ENCODE measurements at regions not wholly inside any gene's neighbourhood (a gene's known extent, or its start where the extent isn't known, plus 50 kb on each side); places are given as distances from the start of the nearest gene placed in this dataset.

DNA sequence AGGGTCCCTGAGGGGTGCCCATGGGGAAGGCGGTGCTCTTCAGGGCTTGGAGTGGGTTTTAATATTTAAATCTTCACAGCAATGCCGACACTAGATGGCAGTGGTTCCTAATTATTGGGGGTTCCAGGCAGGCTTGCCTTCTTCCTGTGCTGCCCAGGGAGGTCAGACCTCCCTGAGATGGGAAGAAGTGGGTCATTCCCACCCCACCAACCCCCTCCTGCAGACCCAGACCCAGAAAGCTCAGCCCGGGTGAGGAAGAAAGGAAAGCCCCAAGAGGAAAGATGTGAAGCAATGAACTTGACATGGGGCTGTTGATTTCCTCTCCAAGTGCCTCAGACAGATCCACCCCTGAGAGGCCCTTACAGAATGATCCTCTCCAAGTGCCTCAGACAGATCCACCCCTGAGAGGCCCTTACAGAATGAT, 85.1 kb upstream of the LANCL2 start:
- TF ChIP-seq, protein P1, sequence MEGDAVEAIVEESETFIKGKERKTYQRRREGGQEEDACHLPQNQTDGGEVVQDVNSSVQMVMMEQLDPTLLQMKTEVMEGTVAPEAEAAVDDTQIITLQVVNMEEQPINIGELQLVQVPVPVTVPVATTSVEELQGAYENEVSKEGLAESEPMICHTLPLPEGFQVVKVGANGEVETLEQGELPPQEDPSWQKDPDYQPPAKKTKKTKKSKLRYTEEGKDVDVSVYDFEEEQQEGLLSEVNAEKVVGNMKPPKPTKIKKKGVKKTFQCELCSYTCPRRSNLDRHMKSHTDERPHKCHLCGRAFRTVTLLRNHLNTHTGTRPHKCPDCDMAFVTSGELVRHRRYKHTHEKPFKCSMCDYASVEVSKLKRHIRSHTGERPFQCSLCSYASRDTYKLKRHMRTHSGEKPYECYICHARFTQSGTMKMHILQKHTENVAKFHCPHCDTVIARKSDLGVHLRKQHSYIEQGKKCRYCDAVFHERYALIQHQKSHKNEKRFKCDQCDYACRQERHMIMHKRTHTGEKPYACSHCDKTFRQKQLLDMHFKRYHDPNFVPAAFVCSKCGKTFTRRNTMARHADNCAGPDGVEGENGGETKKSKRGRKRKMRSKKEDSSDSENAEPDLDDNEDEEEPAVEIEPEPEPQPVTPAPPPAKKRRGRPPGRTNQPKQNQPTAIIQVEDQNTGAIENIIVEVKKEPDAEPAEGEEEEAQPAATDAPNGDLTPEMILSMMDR (IDR thresholded peaks at IDR 0.05; ENCODE audit: low read depth, low read length) = peak; percentile 66
- DNase-seq (ENCODE audit: low read depth in 2 of 2) = peak; percentile 81 to 83
- H3K4me3 ChIP-seq (replicated peaks in 1 of 2; ENCODE audit: low read depth in 2 of 2, low read length in 2 of 2) = no peak overlapping the region

DNA sequence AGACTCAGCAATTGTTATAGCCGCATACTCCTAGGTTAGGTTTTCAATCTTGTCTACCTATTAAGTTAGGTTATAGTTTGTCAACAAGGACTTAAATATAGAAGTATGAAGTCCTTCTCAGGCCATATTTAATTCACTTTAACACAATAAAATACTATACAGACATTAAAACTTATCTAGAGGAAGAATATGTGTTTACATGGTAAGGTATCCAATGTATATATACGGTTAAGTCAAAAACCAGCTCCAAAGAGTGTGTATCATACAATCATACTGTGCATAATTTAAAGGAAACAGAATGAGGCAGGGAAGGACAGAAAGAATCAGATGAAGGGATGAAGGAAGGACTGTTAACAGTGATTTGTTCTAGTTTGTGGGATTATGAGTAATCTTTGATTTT, 79.5 kb upstream of the LANCL2 start:
- no peak overlapping the region for H3K4me3 ChIP-seq (replicated peaks in 1 of 2; ENCODE audit: low read depth in 2 of 2, low read length in 2 of 2)
- no peak for DNase-seq (ENCODE audit: low read depth in 2 of 2)
- TF ChIP-seq, protein P1 (IDR thresholded peaks at IDR 0.05; ENCODE audit: low read depth, low read length) = no peak

DNA sequence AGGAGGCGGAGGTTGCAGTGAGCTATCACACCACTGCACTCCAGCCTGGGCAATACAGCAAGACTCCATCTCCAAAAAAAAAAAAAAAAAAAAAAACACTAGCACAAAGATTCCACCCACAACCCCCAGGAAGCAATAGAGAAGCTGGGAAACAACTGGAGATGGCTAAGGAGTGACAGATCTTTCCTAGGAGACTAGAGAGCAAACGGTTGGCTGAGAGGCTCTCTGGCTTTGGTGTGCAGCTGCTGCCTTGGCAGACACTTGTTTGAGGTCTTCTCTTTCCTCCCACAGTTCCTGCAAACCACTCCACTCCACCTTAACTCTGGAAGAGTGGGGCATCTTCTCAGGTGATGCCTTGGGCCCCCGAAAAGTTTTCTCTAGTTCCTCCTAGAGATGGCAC, 78.5 kb upstream of the LANCL2 start:
- TF ChIP-seq, protein P1 (IDR thresholded peaks at IDR 0.05; ENCODE audit: low read depth, low read length) = no peak
- H3K4me3 ChIP-seq (replicated peaks in 1 of 2; ENCODE audit: low read depth in 2 of 2, low read length in 2 of 2) = no peak overlapping the region
- no peak for DNase-seq (ENCODE audit: low read depth in 2 of 2)

DNA sequence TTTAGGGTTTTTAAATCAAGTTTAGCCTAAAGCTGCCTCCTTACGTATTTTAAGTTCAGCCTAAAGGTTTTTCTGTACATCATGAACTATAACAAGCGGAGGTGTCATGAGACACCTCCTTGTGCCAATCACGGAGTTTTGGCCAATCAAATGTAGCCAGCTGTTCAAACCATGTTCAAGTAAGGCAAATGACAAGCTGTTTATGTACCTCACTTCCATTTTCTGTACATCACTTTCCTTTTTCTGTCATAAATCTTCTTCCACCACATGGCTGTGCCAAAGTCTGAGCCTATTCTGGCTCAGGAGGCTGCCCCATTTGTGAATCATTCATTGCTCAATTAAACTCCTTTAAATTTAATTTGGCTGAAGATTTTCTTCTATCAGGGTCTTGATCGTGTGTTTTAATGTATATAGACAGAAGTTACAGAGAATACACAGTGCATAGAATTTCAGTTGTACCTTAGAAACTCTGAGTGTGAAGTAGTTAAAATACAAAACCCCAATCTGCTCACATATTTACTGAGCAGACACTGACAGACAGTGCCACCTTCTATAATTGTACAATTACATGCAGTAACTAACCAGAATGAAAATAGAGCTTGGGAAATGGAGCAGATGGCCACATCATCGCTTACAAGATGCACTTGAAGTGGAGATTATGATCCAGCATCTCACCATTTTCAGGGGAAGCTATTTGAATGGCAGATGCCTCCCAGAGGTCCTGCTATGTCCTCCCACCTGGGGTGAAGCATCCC, 76.9 kb upstream of the LANCL2 start:
- no peak overlapping the region for H3K4me3 ChIP-seq (replicated peaks in 1 of 2; ENCODE audit: low read depth in 2 of 2, low read length in 2 of 2)
- DNase-seq (ENCODE audit: low read depth in 2 of 2) = peak; percentile 13 to 40
- TF ChIP-seq, protein P1 (IDR thresholded peaks at IDR 0.05; ENCODE audit: low read depth, low read length) = no peak

DNA sequence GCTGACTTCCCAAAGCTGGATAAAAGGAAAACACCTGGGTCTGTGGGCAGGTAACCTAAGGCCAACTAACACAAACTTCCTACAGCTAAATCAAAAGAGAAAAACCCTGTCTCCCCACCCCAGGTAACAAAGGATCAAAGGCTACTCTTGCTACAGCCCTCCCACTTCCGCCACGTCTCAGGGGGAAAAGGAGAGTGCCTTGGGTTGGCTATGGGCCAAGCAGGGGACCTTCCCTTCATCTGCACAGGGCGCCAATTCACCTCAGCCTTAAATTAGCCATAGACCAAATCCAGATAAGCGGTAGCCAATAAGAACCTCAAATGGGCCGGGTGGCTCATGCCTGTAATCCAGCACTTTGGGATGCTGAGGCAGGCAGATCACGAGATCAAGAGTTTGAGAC, 69.1 kb upstream of the LANCL2 start:
- no peak overlapping the region for H3K4me3 ChIP-seq (replicated peaks in 1 of 2; ENCODE audit: low read depth in 2 of 2, low read length in 2 of 2)
- TF ChIP-seq, protein P1 (IDR thresholded peaks at IDR 0.05; ENCODE audit: low read depth, low read length) = no peak
- no peak for DNase-seq (ENCODE audit: low read depth in 2 of 2)

DNA sequence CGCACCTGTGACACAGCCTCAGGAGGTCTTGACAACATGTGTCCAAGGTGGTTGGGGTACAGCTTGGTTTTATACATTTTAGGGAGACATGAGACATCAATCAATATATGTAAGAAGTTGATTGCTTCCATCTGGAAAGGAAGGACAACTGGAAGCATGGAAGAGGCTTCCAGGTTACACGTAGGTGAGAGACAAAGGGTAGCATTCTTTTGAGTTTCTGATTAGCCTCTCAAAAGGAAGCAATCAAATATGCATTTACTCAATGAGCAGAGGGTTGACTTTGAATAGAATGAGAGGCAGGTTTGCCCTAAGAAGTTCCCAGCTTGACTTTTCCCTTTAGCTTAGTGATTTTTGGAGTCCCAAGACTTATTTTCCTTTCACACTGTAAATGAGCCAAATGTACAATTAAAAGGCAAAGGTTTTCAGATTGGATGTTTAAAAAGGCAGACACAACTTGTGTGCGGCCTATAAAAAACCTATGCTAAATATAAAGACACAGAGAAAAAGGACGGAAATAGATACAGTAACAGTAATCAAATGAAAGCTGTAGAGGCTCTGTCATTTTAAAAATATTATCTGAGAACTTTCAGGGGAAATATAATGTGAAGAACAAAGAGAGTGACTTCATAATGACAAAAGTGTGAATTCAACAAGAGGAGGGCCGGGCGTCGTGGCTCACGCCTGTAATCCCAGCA, 65.7 kb upstream of the LANCL2 start:
- no peak overlapping the region for H3K4me3 ChIP-seq (replicated peaks in 1 of 2; ENCODE audit: low read depth in 2 of 2, low read length in 2 of 2)
- DNase-seq (ENCODE audit: low read depth in 2 of 2) = no peak
- TF ChIP-seq, protein P1 (IDR thresholded peaks at IDR 0.05; ENCODE audit: low read depth, low read length) = no peak

All from cardiac fibroblast (primary cell).